MV-4-11 (cell line): ENCODE measurements at regions not wholly inside any gene's neighbourhood (a gene's known extent, or its start where the extent isn't known, plus 50 kb on each side); places are given as distances from the start of the nearest gene placed in this dataset.

Experiments
- DNase-seq: peaks from one replicate; lab custom pipeline; 2025; lab: John Stamatoyannopoulos, UW

GRCh38 chr1:168782559-168783116 lies 53.6 kb upstream of the DPT start:
- no peak for DNase-seq

- DNase-seq = no peak
Measured at GRCh38 chr1:168783458-168784210, 54.6 kb upstream of the DPT start.

- no peak for DNase-seq
Measured at GRCh38 chr1:168786476-168787330, 57.7 kb upstream of the DPT start.

DNA sequence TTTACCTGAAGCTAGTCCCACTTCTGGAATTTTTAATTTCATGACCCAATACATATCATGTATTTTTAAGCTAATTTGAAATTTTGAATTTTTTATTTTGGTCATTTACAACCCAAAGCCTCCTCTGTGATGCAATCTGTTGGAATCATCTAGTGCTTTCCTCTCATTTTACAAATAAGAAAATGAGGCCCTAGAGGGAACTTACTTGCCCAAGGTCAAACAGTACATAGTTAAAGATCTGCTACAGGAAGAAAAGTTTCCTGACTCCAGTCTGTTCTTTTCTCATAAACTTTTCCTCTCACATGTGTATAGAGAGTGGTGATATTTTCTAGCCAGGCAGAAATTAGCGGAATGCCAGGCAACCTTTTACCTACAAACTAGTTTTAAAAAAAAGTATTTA lies 59.3 kb upstream of the DPT start:
- no peak for DNase-seq

- no peak for DNase-seq
Measured at GRCh38 chr1:168789501-168789900, 60.5 kb upstream of the DPT start.

DNA sequence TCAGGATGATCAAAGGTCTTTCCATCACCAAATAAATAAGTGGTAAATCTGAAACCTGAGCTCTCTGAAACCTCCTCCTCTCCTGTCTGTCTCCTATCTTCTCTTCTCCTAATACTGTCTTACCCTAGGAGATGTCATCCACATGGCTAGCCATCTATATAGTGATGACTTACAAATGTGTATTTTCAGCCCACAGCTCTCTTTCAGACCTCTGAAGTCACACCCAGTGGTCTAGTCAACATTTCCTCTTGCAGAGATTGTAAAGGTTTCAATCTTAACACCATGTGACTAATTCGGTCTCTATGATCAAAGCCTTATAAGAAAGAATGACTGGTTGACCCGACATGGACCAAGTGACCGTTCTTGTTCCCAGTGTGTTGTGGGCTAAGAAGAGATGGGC lies 63.1 kb upstream of the DPT start:
- no peak for DNase-seq

DNA sequence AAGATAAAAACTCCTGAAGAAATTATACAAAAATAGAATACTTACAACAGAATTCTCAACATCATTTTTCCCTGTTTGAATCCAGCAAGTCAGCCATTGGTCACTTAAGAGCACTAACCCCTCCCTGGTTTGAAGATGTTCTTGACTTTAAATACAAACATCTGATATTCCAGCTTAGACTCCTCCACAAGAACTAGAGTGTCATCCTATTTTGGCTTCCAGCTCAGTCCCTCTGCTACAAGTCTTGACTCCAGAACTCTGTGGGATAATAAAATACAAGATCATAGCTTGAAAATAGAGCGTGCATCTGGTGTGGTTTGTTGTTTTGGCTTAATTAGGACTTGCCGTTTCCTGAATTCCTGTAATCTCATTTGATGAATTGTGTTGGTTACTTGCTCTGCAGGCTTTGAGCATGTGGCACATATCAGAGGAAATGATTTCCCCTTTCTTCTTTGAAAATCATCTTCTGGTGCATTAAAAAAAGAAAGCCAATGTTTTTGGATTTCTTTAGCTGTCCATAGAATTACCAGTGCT lies 63.7 kb upstream of the DPT start:
- no peak for DNase-seq

GRCh38 chr1:168794057-168794456 lies 65.1 kb upstream of the DPT start:
- no peak for DNase-seq

DNA sequence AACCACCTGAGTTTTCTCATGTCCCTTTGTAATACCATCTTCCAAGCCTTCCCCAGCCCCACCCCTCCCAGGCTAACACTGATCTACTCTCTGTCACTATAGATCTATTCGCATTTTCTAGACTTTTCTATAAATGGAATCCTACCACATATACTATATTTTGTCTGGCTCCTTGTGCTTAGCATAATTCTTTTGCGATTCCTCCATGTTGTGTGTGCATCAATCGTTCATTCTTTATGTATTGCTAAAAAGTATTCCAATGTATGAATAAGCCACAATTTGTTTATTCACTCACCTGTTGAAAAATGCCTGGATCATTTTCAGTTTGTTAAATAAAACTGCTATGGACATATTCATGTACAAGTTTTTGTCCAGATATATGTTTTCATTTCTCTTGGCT lies 66.7 kb upstream of the DPT start:
- DNase-seq = no peak

DNA sequence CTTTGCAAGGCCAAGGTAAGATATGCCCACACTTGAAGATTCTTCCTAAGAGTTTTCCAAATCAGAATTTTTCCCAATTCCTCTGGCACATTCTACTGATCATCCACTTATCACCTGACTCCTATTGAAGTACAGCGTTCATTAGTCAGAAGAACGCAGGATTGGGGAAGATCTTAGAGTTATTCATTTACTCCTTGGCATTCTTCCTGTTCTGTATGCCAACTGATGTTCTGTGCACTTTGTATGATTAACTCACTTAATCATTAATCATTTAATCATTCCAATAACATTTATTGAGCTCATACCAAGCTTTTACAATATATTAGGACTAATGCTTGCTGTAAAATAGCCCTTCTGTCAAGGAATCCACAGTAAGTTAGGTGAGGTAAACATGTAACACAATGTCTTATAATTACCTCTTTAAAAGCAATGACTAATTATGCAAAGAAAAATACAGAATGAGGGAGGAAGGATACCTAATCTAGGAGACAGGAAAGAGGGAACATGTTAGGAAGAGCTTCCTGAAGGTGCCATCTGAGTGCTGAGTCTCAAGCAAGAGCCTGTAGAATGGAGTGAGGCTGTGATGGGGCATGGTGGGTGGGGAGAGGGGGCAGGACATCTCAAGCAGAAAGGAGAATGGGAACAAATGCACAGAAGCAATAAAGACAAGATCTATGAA lies 71.1 kb upstream of the DPT start:
- DNase-seq = no peak

DNA sequence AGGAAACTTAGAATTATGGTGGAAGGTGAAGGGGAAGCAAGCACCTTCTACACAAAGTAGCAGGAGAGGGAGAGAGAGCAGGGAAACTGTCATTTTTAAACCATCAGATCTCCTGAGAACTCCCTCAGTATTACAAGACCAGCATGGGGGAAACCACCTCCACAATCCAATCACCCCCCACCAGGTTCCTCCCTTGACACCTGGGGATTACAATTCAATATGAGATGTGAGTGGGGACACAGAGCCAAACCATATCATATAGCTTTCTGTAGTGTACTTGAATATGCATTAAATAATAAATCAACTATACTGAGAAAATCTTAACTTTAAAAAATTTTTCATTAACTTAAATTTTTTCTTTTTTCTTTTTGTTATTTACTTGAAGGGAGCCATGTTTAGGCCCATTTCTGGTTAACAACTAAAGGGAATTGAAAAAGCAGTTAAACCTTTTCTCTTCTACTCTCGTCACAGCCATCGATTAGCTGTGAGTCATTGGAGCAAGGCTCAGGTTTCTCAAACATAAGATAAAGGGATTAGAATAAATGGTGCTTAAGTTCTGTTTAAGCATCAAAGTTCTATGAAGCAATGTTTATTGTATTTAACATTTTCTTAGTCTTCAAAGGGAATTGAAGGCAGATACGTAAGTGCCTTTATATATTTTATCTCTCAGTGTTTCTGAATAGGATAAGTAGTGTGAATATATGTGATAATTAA lies 72.2 kb upstream of the DPT start:
- no peak for DNase-seq

GRCh38 chr1:168803806-168804510 lies 75.0 kb upstream of the DPT start:
- DNase-seq = no peak

DNA sequence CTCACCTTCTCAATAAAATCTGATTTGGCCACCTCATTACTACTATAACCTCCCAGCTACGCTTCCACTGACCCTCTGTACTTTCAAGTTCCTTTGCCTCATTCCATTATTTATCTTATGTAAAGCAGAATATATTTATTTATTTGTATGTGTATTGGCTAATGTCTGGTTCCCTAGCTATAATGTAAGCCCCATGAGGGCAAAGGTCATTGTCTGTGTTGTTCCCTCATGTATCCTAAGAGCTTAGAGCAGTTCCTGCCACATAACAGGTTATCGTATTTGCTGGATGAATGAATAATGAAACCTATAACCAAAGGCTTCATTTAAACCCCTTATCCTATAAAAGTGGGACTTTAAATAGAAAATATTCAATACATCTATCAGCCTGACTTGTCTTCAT lies 77.9 kb upstream of the DPT start:
- DNase-seq = no peak

DNA sequence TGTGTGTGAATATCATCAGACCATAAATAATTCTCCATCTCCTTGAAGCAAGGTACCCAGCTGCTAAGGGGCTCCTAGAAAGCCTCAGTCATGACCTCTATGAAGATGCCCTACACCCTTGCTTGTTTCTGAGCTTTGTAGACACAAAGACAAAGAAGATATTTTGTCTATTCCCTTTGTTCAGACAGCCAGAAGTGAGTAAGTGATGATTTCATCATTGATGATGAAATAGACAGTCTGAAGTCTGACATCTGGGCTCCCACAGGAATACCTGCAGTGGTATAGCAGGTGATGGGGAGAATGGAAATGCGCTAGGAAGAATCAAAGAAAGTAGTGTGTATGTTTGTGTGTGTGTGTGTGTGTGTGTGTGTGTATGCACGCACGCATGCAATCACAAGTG lies 82.2 kb upstream of the DPT start:
- no peak for DNase-seq

GRCh38 chr1:168819668-168820067 lies 90.7 kb upstream of the DPT start:
- DNase-seq = no peak

GRCh38 chr1:168821434-168821833 lies 92.4 kb upstream of the DPT start:
- DNase-seq = no peak

DNA sequence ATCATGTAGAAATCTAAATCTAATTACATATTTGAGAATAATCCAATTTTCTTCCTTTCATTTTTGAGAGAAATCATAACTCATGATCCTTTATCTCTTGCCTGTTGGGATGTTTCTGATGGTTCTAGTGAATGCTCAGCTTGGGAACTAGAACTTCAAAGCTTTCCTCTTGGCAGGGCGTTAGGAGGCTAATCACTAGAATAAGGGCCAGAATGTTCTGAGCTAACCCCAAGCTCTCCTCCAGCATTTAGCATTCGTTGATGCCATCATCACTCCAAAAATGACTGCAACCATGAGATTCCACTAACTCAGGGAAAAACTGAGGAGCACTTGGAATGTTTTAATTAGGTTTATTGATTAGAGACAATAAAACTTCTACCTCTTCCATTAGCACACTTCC lies 93.9 kb upstream of the DPT start:
- DNase-seq = no peak

DNA sequence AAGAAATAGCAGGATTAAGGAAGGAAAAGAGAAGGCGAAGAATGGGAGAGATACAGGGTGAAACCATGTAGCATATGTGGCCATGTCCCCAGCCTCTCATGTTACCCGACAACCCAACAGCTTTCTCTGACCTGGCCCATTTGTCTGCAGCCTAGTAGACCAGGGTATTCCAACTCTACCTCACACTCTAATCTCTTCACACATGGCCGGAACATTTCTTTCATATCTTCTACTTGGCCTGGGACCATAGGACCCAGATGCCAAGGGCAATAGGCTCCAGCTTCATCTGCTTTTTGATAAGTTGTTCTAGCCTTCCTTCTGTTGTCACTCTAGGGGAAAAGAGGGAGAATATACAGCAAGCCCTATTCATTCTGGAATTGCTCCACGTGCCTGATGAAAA lies 95.0 kb upstream of the DPT start:
- DNase-seq = no peak

DNA sequence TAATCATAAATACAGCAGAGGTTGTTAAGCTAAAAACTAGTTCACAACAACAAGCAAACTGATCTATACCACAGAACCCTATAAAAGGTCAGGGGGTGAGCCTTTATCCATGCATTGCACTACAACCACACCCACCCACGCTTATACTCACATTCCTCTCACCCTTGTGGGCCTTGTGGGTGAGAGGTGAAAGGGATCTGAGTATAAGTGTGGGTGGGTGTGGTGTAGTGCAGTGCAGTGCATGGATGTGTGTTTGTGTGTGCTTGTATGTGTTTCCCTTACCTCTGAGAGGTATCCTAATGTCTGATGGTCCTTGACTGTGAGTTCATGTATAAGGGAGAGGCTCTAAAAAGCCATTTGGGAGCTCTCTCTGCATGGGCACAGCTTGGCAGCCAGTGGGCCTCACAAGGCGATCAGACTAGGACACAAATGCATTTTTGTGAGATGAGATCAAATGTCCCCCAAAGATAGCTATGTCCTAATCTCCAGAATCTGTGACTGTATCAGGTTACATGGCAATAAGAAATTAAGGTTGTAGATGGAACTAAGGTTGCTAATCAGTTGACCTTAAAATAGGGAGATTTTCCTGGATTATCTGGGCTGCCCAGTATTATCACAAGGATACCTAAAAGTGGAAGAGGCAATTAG lies 95.5 kb upstream of the DPT start:
- no peak for DNase-seq

- DNase-seq = no peak
Measured at GRCh38 chr1:168825129-168825528, 96.1 kb upstream of the DPT start.

- no peak for DNase-seq
Measured at GRCh38 chr1:168825820-168826219, 96.8 kb upstream of the DPT start.
